Naive thymus-derived CD8-positive, alpha-beta T cell (primary cell): ENCODE measurements at regions not wholly inside any gene's neighbourhood (a gene's known extent, or its start where the extent isn't known, plus 50 kb on each side); places are given as distances from the start of the nearest gene placed in this dataset.

Experiments
- ATAC-seq, 2 donors: fragments of 150-1000 bp; cut with Tn5 transposase in 1 of 2; sonication (Bioruptor Pico), chemical (Tn5 transposase) in 1 of 2; 1 replicate in 1 of 2; 2 replicates in 1 of 2; pipeline ENCODE4 v1.10.0; 2021; ENCODE audit warnings: mild to moderate bottlenecking in 2 of 2, moderate library complexity in 2 of 2
- POLR2A ChIA-PET: fragments of 350-600 bp; sonication (Branson Sonifier 250); formaldehyde crosslinking; loops from one replicate; lab custom pipeline; 2021; ENCODE audit warnings: antibody characterized with exemption; lab: Charles Lee
- DNase-seq, 10 donors: peaks; one replicate each; pipeline versions ENCODE4 v3.0.0 to v3.0.0-alpha.2; 2020 to 2022
- H3K27ac Mint-ChIP-seq, 10 donors: one replicate each; pipeline ENCODE4 v1.8.0; 2020 to 2022; ENCODE audit warnings: mild to moderate bottlenecking in 10 of 10, mixed read lengths in 10 of 10, moderate library complexity in 4 of 10, inconsistent platforms in 1 of 10
- H3K27me3 Mint-ChIP-seq, 5 donors: one replicate each; pipeline ENCODE4 v1.8.0; 2021 to 2022; ENCODE audit warnings: mixed read lengths in 5 of 5
- H3K36me3 Mint-ChIP-seq, 3 donors: one replicate each; pipeline ENCODE4 v1.8.0; 2020 to 2022; ENCODE audit warnings: mixed read lengths in 3 of 3, mild to moderate bottlenecking in 2 of 3, inconsistent platforms in 1 of 3
- H3K4me1 Mint-ChIP-seq, 4 donors: one replicate each; pipeline ENCODE4 v1.8.0; 2021 to 2022; ENCODE audit warnings: mixed read lengths in 4 of 4
- H3K4me3 Mint-ChIP-seq, 10 donors: one replicate each; pipeline ENCODE4 v1.8.0; 2020 to 2022; ENCODE audit warnings: mild to moderate bottlenecking in 10 of 10, mixed read lengths in 10 of 10, moderate library complexity in 6 of 10, inconsistent platforms in 1 of 10
- H3K9me3 Mint-ChIP-seq, 9 donors: one replicate each; pipeline ENCODE4 v1.8.0; 2020 to 2022; ENCODE audit warnings: mixed read lengths in 9 of 9, mild to moderate bottlenecking in 3 of 9, inconsistent platforms in 1 of 9, moderate library complexity in 1 of 9

DNA sequence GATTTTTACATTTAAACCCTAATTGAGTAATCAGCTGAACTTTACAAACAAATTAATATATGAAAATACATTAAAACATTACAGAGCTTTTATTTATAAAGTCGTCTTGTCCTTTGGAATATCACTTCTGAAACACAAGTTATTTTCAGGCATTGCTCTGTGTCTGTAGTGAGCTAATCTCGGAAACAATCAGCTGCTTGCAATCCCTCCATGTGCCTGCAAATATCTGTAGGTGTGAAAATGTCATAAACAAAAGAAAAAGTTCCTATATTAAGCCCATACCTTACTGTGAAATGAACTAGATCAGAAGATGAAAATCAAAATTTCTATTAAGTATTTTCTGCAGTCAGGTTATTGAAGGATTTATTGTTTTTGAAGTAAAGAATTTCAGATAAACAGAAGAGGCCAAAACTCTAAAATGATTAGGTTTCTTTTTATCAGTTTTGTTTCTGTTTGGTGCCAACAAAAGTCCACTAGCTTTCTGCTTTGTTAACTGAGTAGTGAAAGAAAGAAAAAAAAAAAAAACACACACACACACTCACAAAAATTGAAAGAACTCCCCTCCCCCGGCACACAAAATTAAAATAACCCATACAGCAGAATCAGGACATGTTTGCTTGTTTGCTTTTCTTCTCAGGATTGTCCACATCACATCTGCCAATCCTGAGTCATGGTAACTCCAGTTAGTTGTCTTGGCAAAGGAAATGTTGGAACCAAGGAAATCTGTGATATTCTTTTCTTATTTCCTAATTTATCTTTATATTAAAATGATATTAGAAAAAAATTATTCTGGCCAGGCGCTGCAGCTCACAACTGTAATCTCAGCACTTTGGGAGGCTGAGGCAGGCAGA, 627.0 kb upstream of the SLC39A10 start:
- DNase-seq (no peak), ATAC-seq (no peak)
- Mint-ChIP-seq H3K27me3 (peaks cover 0 to 6% (median 0%) of the 10 kb centered on the region in 5 donors), H3K36me3 (no peaks in the 10 kb centered on the region), H3K27ac (no peak overlapping the region), H3K4me1 (no peaks in the 10 kb centered on the region), H3K9me3 (no peaks in the 10 kb centered on the region), H3K4me3 (no peak overlapping the region)
- POLR2A ChIA-PET: no interaction called here

DNA sequence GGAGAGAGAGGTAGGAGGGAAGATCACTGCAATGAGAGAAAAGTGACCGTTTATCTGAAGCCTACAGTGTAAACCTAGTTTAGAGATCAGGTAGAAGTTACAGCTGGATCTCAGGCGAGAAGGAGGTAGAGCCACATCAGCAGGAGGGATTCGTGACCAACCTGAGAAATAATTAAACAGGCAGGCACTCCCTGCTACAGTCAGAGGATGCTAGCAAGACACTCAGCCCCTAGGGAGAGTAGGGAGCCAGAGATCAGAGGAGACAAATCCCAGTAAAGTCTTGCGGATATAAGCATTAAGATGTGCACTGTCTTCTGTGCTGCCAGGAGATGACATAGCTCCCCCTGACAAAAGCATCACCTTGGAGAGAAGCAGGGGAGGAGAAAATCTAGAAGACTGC, 629.1 kb upstream of the SLC39A10 start:
- H3K9me3 Mint-ChIP-seq: no peaks in the 10 kb centered on the region
- no peak overlapping the region for H3K4me3 Mint-ChIP-seq
- no peak overlapping the region for H3K27ac Mint-ChIP-seq
- H3K36me3 Mint-ChIP-seq: no peaks in the 10 kb centered on the region
- POLR2A ChIA-PET: no interaction called here
- peaks cover 0 to 7% (median 0%) of the 10 kb centered on the region in 5 donors for H3K27me3 Mint-ChIP-seq
- H3K4me1 Mint-ChIP-seq: no peaks in the 10 kb centered on the region
- DNase-seq: no peak
- ATAC-seq: no peak

DNA sequence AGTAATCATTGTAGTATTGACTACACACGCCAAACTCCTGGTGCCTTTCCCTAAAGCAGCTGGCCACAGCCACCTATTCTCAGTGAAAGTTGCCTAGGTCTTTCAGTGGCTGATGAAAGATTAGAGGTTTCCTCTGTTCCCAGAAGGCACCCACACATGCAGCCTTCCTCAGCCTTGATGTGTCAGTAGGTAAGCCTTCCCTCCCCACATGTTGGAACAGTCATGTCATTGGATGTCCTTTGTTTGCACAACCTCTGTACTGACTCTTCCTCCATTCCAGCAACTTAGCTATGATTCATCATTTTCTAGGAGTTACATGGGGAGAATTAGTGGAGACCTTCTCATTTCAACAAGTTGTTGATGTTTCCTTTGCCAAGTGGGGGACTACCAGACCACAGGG, 630.8 kb upstream of the SLC39A10 start:
- no peak for DNase-seq
- POLR2A ChIA-PET: no interaction called here
- no peaks in the 10 kb centered on the region for H3K9me3 Mint-ChIP-seq
- H3K27ac Mint-ChIP-seq: no peak overlapping the region
- no peaks in the 10 kb centered on the region for H3K4me1 Mint-ChIP-seq
- H3K4me3 Mint-ChIP-seq: no peak overlapping the region
- H3K27me3 Mint-ChIP-seq: peaks cover 0 to 7% (median 2%) of the 10 kb centered on the region in 5 donors
- no peak for ATAC-seq
- no peaks in the 10 kb centered on the region for H3K36me3 Mint-ChIP-seq

DNA sequence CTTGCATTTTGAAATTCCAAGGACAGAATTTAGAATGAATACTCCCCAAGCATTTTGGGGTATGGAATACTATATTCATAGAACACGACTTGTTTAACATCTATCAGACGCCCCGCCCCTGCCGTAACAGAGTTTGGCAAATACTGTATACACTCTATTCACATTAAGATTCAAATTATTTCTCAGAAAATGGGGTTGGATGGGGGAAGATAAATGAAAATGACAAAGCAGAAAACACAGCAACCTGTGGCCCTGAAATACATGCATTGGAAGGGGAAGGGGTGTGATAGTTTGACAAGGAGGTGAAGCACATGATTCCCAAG, 634.6 kb upstream of the SLC39A10 start:
- H3K36me3 Mint-ChIP-seq: no peaks in the 10 kb centered on the region
- H3K4me1 Mint-ChIP-seq: no peaks in the 10 kb centered on the region
- DNase-seq (no peak), ATAC-seq (no peak)
- POLR2A ChIA-PET: no interaction called here
- no peak overlapping the region for H3K4me3 Mint-ChIP-seq
- H3K9me3 Mint-ChIP-seq: no peaks in the 10 kb centered on the region
- H3K27ac Mint-ChIP-seq: no peak overlapping the region
- peaks cover 0 to 5% (median 2%) of the 10 kb centered on the region in 5 donors for H3K27me3 Mint-ChIP-seq

DNA sequence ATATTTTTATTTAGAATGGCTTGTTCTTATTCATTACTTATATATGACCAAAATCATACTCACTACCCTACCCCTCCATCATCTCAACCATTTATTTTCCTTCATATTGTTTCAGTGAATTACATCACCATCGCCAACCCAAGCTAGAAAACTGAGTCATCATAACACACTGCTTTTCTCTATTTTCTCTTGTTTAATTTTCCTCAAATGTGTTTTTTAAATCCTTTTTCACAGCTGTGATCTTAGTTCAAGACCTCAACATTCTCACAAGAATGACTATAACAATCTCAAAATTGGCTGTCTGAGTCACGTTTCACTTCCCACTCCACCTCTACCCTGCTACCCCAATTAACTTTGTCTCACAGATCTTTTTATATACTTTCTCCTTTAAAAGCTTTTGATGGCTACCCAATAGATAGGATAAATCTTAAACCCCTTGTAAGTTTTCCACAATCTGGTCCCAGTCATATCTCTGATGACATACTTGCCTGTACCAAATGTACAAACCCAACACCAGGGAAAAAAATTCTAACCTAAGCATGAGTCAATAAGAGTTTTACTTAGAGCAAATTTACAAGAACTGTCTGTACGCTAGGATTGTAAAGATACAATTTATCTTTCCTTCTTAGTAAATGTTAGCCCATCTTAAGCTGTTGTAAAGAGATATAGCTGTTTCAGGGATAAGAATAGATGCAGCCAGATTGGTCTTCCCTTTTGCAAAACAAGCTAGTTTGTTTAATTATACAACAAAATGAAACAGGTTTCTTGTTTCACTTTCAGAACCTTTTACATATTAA, 635.1 kb upstream of the SLC39A10 start:
- H3K4me3 Mint-ChIP-seq: no peak overlapping the region
- ATAC-seq: no peak

DNA sequence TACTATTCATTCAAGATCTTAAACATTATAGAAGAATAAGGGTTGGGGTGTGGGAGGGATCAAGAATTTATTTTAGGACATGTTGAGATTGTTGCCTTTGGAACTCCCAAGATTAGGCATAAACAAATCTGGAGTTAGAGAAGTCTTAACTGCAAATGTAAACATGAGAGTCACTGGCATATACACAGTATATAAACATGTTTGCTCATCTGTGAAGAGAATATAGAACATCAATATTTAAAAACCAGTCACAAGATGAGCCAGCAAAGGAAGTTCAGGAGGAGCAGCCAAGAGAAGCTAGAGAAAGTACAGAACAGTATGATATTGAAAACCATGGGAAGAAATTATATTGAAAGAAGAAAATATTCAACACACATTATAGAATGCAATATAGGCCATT, 638.6 kb upstream of the SLC39A10 start:
- DNase-seq (no peak), ATAC-seq (no peak)
- POLR2A ChIA-PET: no interaction called here
- no peak overlapping the region for H3K4me3 Mint-ChIP-seq
- H3K36me3 Mint-ChIP-seq: no peaks in the 10 kb centered on the region
- H3K4me1 Mint-ChIP-seq: no peaks in the 10 kb centered on the region
- H3K27ac Mint-ChIP-seq: no peak overlapping the region
- peaks cover 0 to 2% (median 0%) of the 10 kb centered on the region in 5 donors for H3K27me3 Mint-ChIP-seq
- H3K9me3 Mint-ChIP-seq: no peaks in the 10 kb centered on the region

More for the DNA sequence above, 635.1 kb upstream of the SLC39A10 start:
- no peak for DNase-seq
- Mint-ChIP-seq H3K36me3 (no peaks in the 10 kb centered on the region), H3K27me3 (peaks cover 0 to 5% (median 2%) of the 10 kb centered on the region in 5 donors), H3K27ac (no peak overlapping the region), H3K4me1 (no peaks in the 10 kb centered on the region), H3K9me3 (no peaks in the 10 kb centered on the region)
- POLR2A ChIA-PET: no interaction called here

DNA sequence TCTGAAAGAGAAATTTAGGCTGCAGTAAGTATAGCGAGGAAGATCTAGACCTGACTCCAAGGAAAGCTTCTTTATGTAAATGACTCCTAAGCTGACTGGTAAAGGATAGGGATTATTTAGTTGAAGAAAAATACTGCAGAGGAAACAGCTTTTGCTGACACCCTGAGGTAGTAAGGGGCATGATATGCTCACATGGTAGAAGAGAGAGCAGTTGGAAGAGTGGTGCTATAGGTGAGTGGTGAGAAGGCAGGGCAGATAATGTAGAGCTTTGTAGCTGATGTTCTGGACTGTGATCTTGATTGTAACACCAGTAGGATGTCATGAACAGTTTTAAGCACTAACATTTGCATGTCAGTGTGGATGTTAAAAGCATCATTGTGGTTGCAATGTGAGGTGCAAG, 639.1 kb upstream of the SLC39A10 start:
- ATAC-seq: no peak
- POLR2A ChIA-PET: no interaction called here

DNA sequence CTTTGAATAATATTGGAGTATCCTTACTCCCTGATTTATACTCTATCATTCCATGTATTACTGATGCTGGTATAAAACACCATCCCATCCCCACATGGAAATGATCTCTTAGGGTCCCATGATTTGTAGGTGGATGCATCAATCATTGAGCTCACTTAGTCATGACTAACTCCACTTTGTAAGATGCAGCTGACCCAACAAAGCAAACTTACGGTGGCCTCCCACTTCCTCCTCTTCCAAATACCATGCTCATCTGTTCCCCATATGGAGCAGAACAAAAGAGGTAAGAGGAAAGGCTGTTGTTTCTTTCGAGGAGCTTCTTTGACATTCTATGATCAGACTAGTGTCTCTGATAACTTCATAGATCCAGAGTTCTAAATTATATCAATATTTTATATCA, 640.2 kb upstream of the SLC39A10 start:
- Mint-ChIP-seq H3K4me1 (no peaks in the 10 kb centered on the region), H3K27ac (no peak overlapping the region), H3K4me3 (no peak overlapping the region), H3K36me3 (no peaks in the 10 kb centered on the region), H3K9me3 (no peaks in the 10 kb centered on the region), H3K27me3 (no peaks in the 10 kb centered on the region)
- DNase-seq (no peak), ATAC-seq (no peak)
- POLR2A ChIA-PET: no interaction called here

More for the DNA sequence above, 639.1 kb upstream of the SLC39A10 start:
- no peaks in the 10 kb centered on the region for H3K36me3 Mint-ChIP-seq
- no peak overlapping the region for H3K4me3 Mint-ChIP-seq
- no peaks in the 10 kb centered on the region for H3K4me1 Mint-ChIP-seq
- H3K9me3 Mint-ChIP-seq: no peaks in the 10 kb centered on the region
- DNase-seq: no peak
- H3K27me3 Mint-ChIP-seq: peaks cover 0 to 2% (median 0%) of the 10 kb centered on the region in 5 donors
- H3K27ac Mint-ChIP-seq: no peak overlapping the region

DNA sequence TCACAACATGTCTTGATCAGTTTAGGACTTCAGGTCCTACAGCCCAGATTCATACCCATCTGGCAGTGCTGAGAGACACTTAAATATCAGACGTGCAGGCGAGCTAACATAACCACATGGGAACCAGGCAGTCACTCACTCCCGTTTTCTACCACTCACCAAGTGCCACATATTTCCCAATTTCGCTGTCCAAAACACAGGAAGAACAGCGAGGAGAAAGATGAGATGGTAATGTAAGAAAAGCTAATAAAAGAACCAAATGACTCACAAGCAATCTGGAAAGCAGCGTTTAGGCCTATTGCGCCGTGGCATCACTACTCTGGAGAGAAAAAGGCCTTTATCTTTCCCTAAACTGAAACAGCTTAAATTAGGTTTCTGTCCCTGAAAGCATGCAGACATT, 647.8 kb upstream of the SLC39A10 start:
- Mint-ChIP-seq H3K27ac (no peak overlapping the region), H3K27me3 (no peaks in the 10 kb centered on the region), H3K4me3 (no peak overlapping the region), H3K4me1 (no peaks in the 10 kb centered on the region), H3K36me3 (no peaks in the 10 kb centered on the region), H3K9me3 (no peaks in the 10 kb centered on the region)
- ATAC-seq (no peak), DNase-seq (no peak)
- POLR2A ChIA-PET: no interaction called here

DNA sequence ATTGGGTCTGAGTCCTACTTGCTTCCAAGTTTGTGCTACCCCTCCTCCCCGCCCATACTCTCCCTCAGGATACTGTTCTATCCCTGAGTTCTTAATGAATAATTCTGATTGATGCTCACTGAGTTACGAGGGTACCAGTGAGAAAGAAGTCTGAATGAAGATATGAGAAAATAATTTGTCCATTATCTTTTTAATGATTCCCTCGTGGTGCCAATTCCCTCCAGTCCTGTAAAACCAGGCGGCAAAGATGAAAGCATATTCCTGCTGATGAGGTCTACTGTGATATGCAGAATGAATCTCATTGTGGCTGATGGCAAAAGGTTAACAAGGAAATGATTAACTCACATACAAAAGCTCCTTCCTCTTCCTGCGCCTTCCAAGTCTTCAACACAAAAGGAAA, 650.2 kb upstream of the SLC39A10 start:
- POLR2A ChIA-PET: no interaction called here
- DNase-seq: no peak
- no peak overlapping the region for H3K4me3 Mint-ChIP-seq
- H3K27me3 Mint-ChIP-seq: peaks cover 0 to 1% (median 0%) of the 10 kb centered on the region in 5 donors
- H3K36me3 Mint-ChIP-seq: no peaks in the 10 kb centered on the region
- no peaks in the 10 kb centered on the region for H3K4me1 Mint-ChIP-seq
- ATAC-seq: no peak
- H3K9me3 Mint-ChIP-seq: no peaks in the 10 kb centered on the region
- H3K27ac Mint-ChIP-seq: no peak overlapping the region

DNA sequence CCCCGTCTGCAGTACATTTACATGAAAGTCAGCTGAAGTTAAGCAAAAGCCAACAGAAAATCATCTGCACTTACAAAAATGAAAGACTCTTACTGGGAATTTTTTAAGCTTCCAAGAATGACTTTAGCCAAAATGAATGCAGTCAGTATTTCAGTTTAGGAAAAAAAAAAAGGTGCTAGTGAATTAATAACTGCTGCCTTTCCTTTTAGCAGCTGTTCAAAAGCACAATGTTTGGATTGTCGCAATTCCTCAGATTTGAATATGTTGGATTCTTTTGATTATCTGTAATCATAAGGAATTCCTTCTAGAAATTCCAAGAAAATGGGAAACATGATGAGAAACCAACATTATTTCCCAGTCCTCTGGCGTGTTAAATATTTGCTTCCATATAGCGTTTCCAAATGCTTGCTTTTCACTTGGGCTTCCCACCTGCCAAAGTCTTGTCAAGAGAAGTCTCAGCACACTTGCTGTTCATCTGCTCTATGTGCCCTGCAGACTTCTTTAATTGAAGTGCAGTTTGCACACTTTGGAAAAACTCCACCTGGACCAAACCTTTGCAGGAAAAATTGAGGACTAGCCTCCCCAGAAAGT, 653.0 kb upstream of the SLC39A10 start:
- POLR2A ChIA-PET: no interaction called here
- DNase-seq (no peak), ATAC-seq (no peak)
- no peaks in the 10 kb centered on the region for H3K36me3 Mint-ChIP-seq
- no peak overlapping the region for H3K27ac Mint-ChIP-seq
- no peak overlapping the region for H3K4me3 Mint-ChIP-seq
- no peaks in the 10 kb centered on the region for H3K4me1 Mint-ChIP-seq
- peaks cover 0 to 5% (median 0%) of the 10 kb centered on the region in 5 donors for H3K27me3 Mint-ChIP-seq
- H3K9me3 Mint-ChIP-seq: no peaks in the 10 kb centered on the region

DNA sequence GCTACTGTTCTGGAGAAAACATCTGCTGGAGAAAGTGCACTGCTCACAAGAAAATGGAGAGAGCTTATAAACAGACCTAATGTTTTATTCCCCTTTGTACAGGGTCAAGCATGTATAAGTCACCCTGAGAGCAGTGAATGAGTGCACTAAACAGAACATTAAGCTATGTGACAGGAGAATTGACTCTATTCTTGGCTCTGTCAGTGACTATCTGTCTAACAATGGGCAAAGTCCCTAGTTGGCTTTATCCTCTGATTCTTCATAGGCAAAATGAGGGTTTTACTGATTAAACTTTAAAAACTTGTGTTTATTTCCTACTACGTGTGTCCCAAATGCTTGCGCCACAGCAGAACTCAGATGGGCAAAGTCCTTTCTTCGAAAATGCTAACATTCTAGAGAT, 655.1 kb upstream of the SLC39A10 start:
- Mint-ChIP-seq H3K36me3 (no peaks in the 10 kb centered on the region), H3K27me3 (peaks cover 0 to 5% (median 0%) of the 10 kb centered on the region in 5 donors), H3K9me3 (no peaks in the 10 kb centered on the region), H3K4me1 (no peaks in the 10 kb centered on the region), H3K27ac (no peak overlapping the region), H3K4me3 (no peak overlapping the region)
- ATAC-seq (no peak), DNase-seq (no peak)
- POLR2A ChIA-PET: no interaction called here

DNA sequence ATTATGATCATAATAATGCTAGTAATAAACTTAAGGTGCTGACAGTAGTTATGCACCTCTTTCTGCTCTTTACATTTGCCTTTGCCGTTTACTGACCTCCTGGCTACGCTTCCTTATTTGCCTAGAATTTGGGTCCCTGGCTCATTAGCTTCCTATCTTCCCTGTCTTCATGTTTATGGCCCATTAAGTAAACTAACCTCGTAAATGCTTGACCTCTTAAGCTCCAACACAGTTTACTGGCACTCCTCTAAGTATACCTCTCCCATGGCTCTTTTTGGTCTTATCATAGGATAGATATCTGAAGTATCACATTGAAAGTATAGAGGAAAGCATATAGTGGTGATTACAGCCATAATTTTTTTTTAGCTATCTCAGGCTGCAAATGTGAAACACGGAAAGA, 657.3 kb upstream of the SLC39A10 start:
- POLR2A ChIA-PET: no interaction called here
- H3K27me3 Mint-ChIP-seq: peaks cover 0 to 5% (median 0%) of the 10 kb centered on the region in 5 donors
- ATAC-seq: no peak
- H3K4me3 Mint-ChIP-seq: no peak overlapping the region
- H3K36me3 Mint-ChIP-seq: no peaks in the 10 kb centered on the region
- H3K9me3 Mint-ChIP-seq: no peaks in the 10 kb centered on the region
- no peak for DNase-seq
- no peak overlapping the region for H3K27ac Mint-ChIP-seq
- no peaks in the 10 kb centered on the region for H3K4me1 Mint-ChIP-seq
